Mammary epithelial cell (primary cell): ENCODE measurements at regions not wholly inside any gene's neighbourhood (a gene's known extent, or its start where the extent isn't known, plus 50 kb on each side); places are given as distances from the start of the nearest gene placed in this dataset.

Experiments used
- EZH2 ChIP-seq: IDR thresholded peaks from 2 replicates; pipeline ENCODE4 v1.6.1; 2012; ENCODE audit warnings: low read length, inconsistent platforms, borderline replicate concordance
- TF ChIP-seq, protein P1 (sequence below), 2 donors: IDR thresholded peaks in 1 of 2; conservative IDR thresholded peaks in 1 of 2; 2 replicates each; pipeline ENCODE4 v1.5.1; 2011 to 2012; ENCODE audit warnings: inconsistent platforms in 2 of 2, low read length in 2 of 2, mild to moderate bottlenecking in 2 of 2, control low read depth in 1 of 2, low read depth in 1 of 2; ENCODE audit not compliant: insufficient read depth in 1 of 2; ENCODE audit errors: extremely low read depth in 1 of 2

DNA sequence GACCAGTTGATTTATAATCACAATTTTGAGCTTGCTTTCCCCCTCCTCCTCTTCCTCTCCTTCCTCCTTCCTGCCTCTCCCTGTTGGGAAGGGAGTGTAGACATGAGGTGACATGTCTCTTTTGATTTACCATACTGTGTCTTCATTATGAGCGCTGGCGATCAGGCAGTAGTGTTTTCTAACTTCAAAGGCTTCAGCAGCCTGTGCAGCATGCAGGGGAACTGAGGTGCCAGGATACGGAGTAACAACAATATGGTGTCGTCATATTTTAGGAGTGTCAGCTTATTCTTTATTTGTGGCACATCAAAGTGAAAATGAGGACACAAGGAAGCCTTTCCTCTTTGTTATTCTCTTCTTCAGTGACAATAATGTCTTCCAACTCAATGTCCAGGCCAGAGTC is 864.2 kb downstream of the SLC4A3 start:
- TF ChIP-seq, protein P1, sequence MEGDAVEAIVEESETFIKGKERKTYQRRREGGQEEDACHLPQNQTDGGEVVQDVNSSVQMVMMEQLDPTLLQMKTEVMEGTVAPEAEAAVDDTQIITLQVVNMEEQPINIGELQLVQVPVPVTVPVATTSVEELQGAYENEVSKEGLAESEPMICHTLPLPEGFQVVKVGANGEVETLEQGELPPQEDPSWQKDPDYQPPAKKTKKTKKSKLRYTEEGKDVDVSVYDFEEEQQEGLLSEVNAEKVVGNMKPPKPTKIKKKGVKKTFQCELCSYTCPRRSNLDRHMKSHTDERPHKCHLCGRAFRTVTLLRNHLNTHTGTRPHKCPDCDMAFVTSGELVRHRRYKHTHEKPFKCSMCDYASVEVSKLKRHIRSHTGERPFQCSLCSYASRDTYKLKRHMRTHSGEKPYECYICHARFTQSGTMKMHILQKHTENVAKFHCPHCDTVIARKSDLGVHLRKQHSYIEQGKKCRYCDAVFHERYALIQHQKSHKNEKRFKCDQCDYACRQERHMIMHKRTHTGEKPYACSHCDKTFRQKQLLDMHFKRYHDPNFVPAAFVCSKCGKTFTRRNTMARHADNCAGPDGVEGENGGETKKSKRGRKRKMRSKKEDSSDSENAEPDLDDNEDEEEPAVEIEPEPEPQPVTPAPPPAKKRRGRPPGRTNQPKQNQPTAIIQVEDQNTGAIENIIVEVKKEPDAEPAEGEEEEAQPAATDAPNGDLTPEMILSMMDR (conservative IDR thresholded peaks at IDR 0.05 in 1 of 2, IDR thresholded peaks at IDR 0.05 in 1 of 2; ENCODE audit: extremely low read depth in 1 of 2, insufficient read depth in 1 of 2, low read depth in 1 of 2, low read length in 2 of 2): no peak
- no peak for TF ChIP-seq EZH2
